ENCODE measurements at regions not wholly inside any gene's neighbourhood (a gene's known extent, or its start where the extent isn't known, plus 50 kb on each side); places are given as distances from the start of the nearest gene placed in this dataset.

- Histone ChIP-seq H3K27ac (ENCODE audit: low read depth, low read length, severe bottlenecking) (no peak overlapping the region), H3K9me3 (ENCODE audit: control insufficient read depth, low read length) (no peaks in the 10 kb centered on the region), H3K36me3 (ENCODE audit: control insufficient read depth, insufficient read depth, low read length) (no peaks in the 10 kb centered on the region), H3K4me1 (ENCODE audit: control insufficient read depth, insufficient read depth, low read length, poor library complexity, severe bottlenecking) (no peaks in the 10 kb centered on the region), H3K4me3 (ENCODE audit: extremely low read depth, insufficient read depth, low read length, poor library complexity, severe bottlenecking) (no peak overlapping the region)
- WGBS, 2 experiments (ENCODE audit: insufficient coverage in 2 of 2), result 0 to 25% methylated on average over 1 to 4 of the region's 5 CpGs
Observed at GRCh38 chr13:69199664-69200063, 908.0 kb upstream of the ATXN8OS start.

GRCh38 chr13:69198706-69199105 lies 908.9 kb upstream of the ATXN8OS start:
- Histone ChIP-seq H3K27ac (ENCODE audit: low read depth, low read length, severe bottlenecking) (no peak overlapping the region), H3K36me3 (ENCODE audit: control insufficient read depth, insufficient read depth, low read length) (no peaks in the 10 kb centered on the region), H3K4me3 (ENCODE audit: extremely low read depth, insufficient read depth, low read length, poor library complexity, severe bottlenecking) (no peak overlapping the region), H3K9me3 (ENCODE audit: control insufficient read depth, low read length) (no peaks in the 10 kb centered on the region), H3K4me1 (ENCODE audit: control insufficient read depth, insufficient read depth, low read length, poor library complexity, severe bottlenecking) (no peaks in the 10 kb centered on the region)
- WGBS, 2 experiments (ENCODE audit: insufficient coverage in 2 of 2), result no CpG with 5 or more reads among the region's 2 CpGs

- Histone ChIP-seq H3K27ac (ENCODE audit: low read depth, low read length, severe bottlenecking) (no peak overlapping the region), H3K9me3 (ENCODE audit: control insufficient read depth, low read length) (no peaks in the 10 kb centered on the region), H3K4me1 (ENCODE audit: control insufficient read depth, insufficient read depth, low read length, poor library complexity, severe bottlenecking) (no peaks in the 10 kb centered on the region), H3K4me3 (ENCODE audit: extremely low read depth, insufficient read depth, low read length, poor library complexity, severe bottlenecking) (no peak overlapping the region), H3K36me3 (ENCODE audit: control insufficient read depth, insufficient read depth, low read length) (no peaks in the 10 kb centered on the region)
- WGBS, 2 experiments (ENCODE audit: insufficient coverage in 2 of 2), result 80 to 100% methylated on average over 1 of the region's 1 CpG
Observed at GRCh38 chr13:69194130-69194529, 913.5 kb upstream of the ATXN8OS start.

- no peaks in the 10 kb centered on the region for H3K9me3 ChIP-seq (ENCODE audit: control insufficient read depth, low read length)
- no peak overlapping the region for H3K27ac ChIP-seq (ENCODE audit: low read depth, low read length, severe bottlenecking)
- WGBS, 2 experiments (ENCODE audit: insufficient coverage in 2 of 2), result 83 to 90% methylated on average over 4 to 5 of the region's 5 CpGs
- H3K4me1 ChIP-seq (ENCODE audit: control insufficient read depth, insufficient read depth, low read length, poor library complexity, severe bottlenecking), result no peaks in the 10 kb centered on the region
- H3K4me3 ChIP-seq (ENCODE audit: extremely low read depth, insufficient read depth, low read length, poor library complexity, severe bottlenecking), result no peak overlapping the region
- no peaks in the 10 kb centered on the region for H3K36me3 ChIP-seq (ENCODE audit: control insufficient read depth, insufficient read depth, low read length)
Observed at GRCh38 chr13:69180034-69180433, 927.6 kb upstream of the ATXN8OS start.

GRCh38 chr13:69178000-69178399 lies 929.6 kb upstream of the ATXN8OS start:
- Histone ChIP-seq H3K4me1 (ENCODE audit: control insufficient read depth, insufficient read depth, low read length, poor library complexity, severe bottlenecking) (no peaks in the 10 kb centered on the region), H3K9me3 (ENCODE audit: control insufficient read depth, low read length) (no peaks in the 10 kb centered on the region), H3K27ac (ENCODE audit: low read depth, low read length, severe bottlenecking) (no peak overlapping the region), H3K36me3 (ENCODE audit: control insufficient read depth, insufficient read depth, low read length) (no peaks in the 10 kb centered on the region), H3K4me3 (ENCODE audit: extremely low read depth, insufficient read depth, low read length, poor library complexity, severe bottlenecking) (no peak overlapping the region)
- no CpG with 5 or more reads among the region's 1 CpG for WGBS, 2 experiments (ENCODE audit: insufficient coverage in 2 of 2)

- WGBS, 2 experiments (ENCODE audit: insufficient coverage in 2 of 2), result 87 to 88% methylated on average over 5 of the region's 9 CpGs
- Histone ChIP-seq H3K4me3 (ENCODE audit: extremely low read depth, insufficient read depth, low read length, poor library complexity, severe bottlenecking) (no peak overlapping the region), H3K4me1 (ENCODE audit: control insufficient read depth, insufficient read depth, low read length, poor library complexity, severe bottlenecking) (no peaks in the 10 kb centered on the region), H3K36me3 (ENCODE audit: control insufficient read depth, insufficient read depth, low read length) (no peaks in the 10 kb centered on the region), H3K27ac (ENCODE audit: low read depth, low read length, severe bottlenecking) (no peak overlapping the region), H3K9me3 (ENCODE audit: control insufficient read depth, low read length) (no peaks in the 10 kb centered on the region)
Observed at GRCh38 chr13:69168436-69168835, 939.2 kb upstream of the ATXN8OS start.

GRCh38 chr13:69155136-69155535 lies 952.5 kb upstream of the ATXN8OS start:
- no peak overlapping the region for H3K27ac ChIP-seq (ENCODE audit: low read depth, low read length, severe bottlenecking)
- no peaks in the 10 kb centered on the region for H3K9me3 ChIP-seq (ENCODE audit: control insufficient read depth, low read length)
- H3K4me1 ChIP-seq (ENCODE audit: control insufficient read depth, insufficient read depth, low read length, poor library complexity, severe bottlenecking), result no peaks in the 10 kb centered on the region
- no peak overlapping the region for H3K4me3 ChIP-seq (ENCODE audit: extremely low read depth, insufficient read depth, low read length, poor library complexity, severe bottlenecking)
- H3K36me3 ChIP-seq (ENCODE audit: control insufficient read depth, insufficient read depth, low read length), result no peaks in the 10 kb centered on the region
- WGBS, 2 experiments (ENCODE audit: insufficient coverage in 2 of 2), result 100% methylated on average over 1 of the region's 2 CpGs

- 80 to 100% methylated on average over 1 of the region's 3 CpGs for WGBS, 2 experiments (ENCODE audit: insufficient coverage in 2 of 2)
- H3K36me3 ChIP-seq (ENCODE audit: control insufficient read depth, insufficient read depth, low read length), result no peaks in the 10 kb centered on the region
- H3K27ac ChIP-seq (ENCODE audit: low read depth, low read length, severe bottlenecking), result no peak overlapping the region
Observed at GRCh38 chr13:69142101-69142500, 965.5 kb upstream of the ATXN8OS start.

GRCh38 chr13:69124996-69125395 lies 982.6 kb upstream of the ATXN8OS start:
- no peaks in the 10 kb centered on the region for H3K36me3 ChIP-seq (ENCODE audit: control insufficient read depth, insufficient read depth, low read length)
- 100% methylated on average over 1 of the region's 2 CpGs; no CpG with 5 or more reads in 1 of the 2 experiments for WGBS, 2 experiments (ENCODE audit: insufficient coverage in 2 of 2)
- no peaks in the 10 kb centered on the region for H3K4me1 ChIP-seq (ENCODE audit: control insufficient read depth, insufficient read depth, low read length, poor library complexity, severe bottlenecking)
- H3K27ac ChIP-seq (ENCODE audit: low read depth, low read length, severe bottlenecking), result no peak overlapping the region
- H3K9me3 ChIP-seq (ENCODE audit: control insufficient read depth, low read length), result no peaks in the 10 kb centered on the region
- no peak overlapping the region for H3K4me3 ChIP-seq (ENCODE audit: extremely low read depth, insufficient read depth, low read length, poor library complexity, severe bottlenecking)

More at GRCh38 chr13:69142101-69142500, 965.5 kb upstream of the ATXN8OS start:
- no peaks in the 10 kb centered on the region for H3K4me1 ChIP-seq (ENCODE audit: control insufficient read depth, insufficient read depth, low read length, poor library complexity, severe bottlenecking)
- no peak overlapping the region for H3K4me3 ChIP-seq (ENCODE audit: extremely low read depth, insufficient read depth, low read length, poor library complexity, severe bottlenecking)
- H3K9me3 ChIP-seq (ENCODE audit: control insufficient read depth, low read length), result no peaks in the 10 kb centered on the region

GRCh38 chr13:69109891-69110525 lies 997.6 kb upstream of the ATXN8OS start:
- 100% methylated on average over 1 of the region's 3 CpGs; no CpG with 5 or more reads in 1 of the 2 experiments for WGBS, 2 experiments (ENCODE audit: insufficient coverage in 2 of 2)

GRCh38 chr13:69108486-69108885 lies 999.1 kb upstream of the ATXN8OS start:
- Histone ChIP-seq H3K27ac (ENCODE audit: low read depth, low read length, severe bottlenecking) (no peak overlapping the region), H3K9me3 (ENCODE audit: control insufficient read depth, low read length) (no peaks in the 10 kb centered on the region), H3K4me1 (ENCODE audit: control insufficient read depth, insufficient read depth, low read length, poor library complexity, severe bottlenecking) (no peaks in the 10 kb centered on the region), H3K4me3 (ENCODE audit: extremely low read depth, insufficient read depth, low read length, poor library complexity, severe bottlenecking) (no peak overlapping the region), H3K36me3 (ENCODE audit: control insufficient read depth, insufficient read depth, low read length) (no peaks in the 10 kb centered on the region)

More at GRCh38 chr13:69109891-69110525, 997.6 kb upstream of the ATXN8OS start:
- Histone ChIP-seq H3K27ac (ENCODE audit: low read depth, low read length, severe bottlenecking) (no peak overlapping the region), H3K4me1 (ENCODE audit: control insufficient read depth, insufficient read depth, low read length, poor library complexity, severe bottlenecking) (no peaks in the 10 kb centered on the region), H3K9me3 (ENCODE audit: control insufficient read depth, low read length) (no peaks in the 10 kb centered on the region), H3K4me3 (ENCODE audit: extremely low read depth, insufficient read depth, low read length, poor library complexity, severe bottlenecking) (no peak overlapping the region), H3K36me3 (ENCODE audit: control insufficient read depth, insufficient read depth, low read length) (no peaks in the 10 kb centered on the region)

Measured in mesodermal cell (in vitro differentiated cells).